H9 (cell line): ENCODE measurements at regions not wholly inside any gene's neighbourhood (a gene's known extent, or its start where the extent isn't known, plus 50 kb on each side); places are given as distances from the start of the nearest gene placed in this dataset.

Source experiments
- DNase-seq: peaks from one replicate; pipeline ENCODE4 v3.0.0-alpha.2; 2017
- H2AFZ ChIP-seq: one replicate; pipeline ENCODE4 v1.6.1; 2013; ENCODE audit warnings: mild to moderate bottlenecking, low read length, control low read depth, moderate library complexity
- H2AK5ac ChIP-seq: 2 replicates; pipeline ENCODE4 v1.6.1; 2013; ENCODE audit warnings: low read length, control low read depth, mixed read lengths; ENCODE audit not compliant: insufficient read length
- H2BK120ac ChIP-seq: one replicate; pipeline ENCODE4 v1.6.1; 2013; ENCODE audit warnings: low read depth, mild to moderate bottlenecking, low read length, control low read depth, inconsistent platforms; ENCODE audit not compliant: poor library complexity, severe bottlenecking
- H2BK12ac ChIP-seq: 2 replicates; pipeline ENCODE4 v1.6.1; 2013; ENCODE audit warnings: low read length, control low read depth, mixed read lengths, low read depth; ENCODE audit not compliant: insufficient read length
- H2BK15ac ChIP-seq: 2 replicates; pipeline ENCODE4 v1.6.1; 2013; ENCODE audit warnings: low read depth, low read length, control low read depth
- H2BK20ac ChIP-seq: one replicate; pipeline ENCODE4 v1.6.1; 2013; ENCODE audit warnings: low read depth, mild to moderate bottlenecking, low read length, control low read depth, inconsistent platforms; ENCODE audit not compliant: poor library complexity, severe bottlenecking
- H2BK5ac ChIP-seq: 2 replicates; pipeline ENCODE4 v1.6.1; 2013; ENCODE audit warnings: low read length, control low read depth, mixed read lengths; ENCODE audit not compliant: insufficient read length
- H3K14ac ChIP-seq: 2 replicates; pipeline ENCODE4 v1.6.1; 2013; ENCODE audit warnings: low read length, control low read depth; ENCODE audit not compliant: insufficient read depth
- H3K18ac ChIP-seq: 2 replicates; pipeline ENCODE4 v1.6.1; 2013; ENCODE audit warnings: low read depth, mild to moderate bottlenecking, mixed read lengths, low read length, control low read depth; ENCODE audit not compliant: insufficient read length
- H3K23ac ChIP-seq: 2 replicates; pipeline ENCODE4 v1.6.1; 2013; ENCODE audit warnings: low read length, control low read depth, mixed read lengths, low read depth; ENCODE audit not compliant: insufficient read length
- H3K23me2 ChIP-seq: 2 replicates; pipeline ENCODE4 v1.6.1; 2013; ENCODE audit warnings: low read depth, mild to moderate bottlenecking, mixed read lengths, low read length, control low read depth; ENCODE audit not compliant: insufficient read length, poor library complexity, severe bottlenecking
- H3K27ac ChIP-seq: 2 replicates; pipeline ENCODE4 v1.5.1; 2013; ENCODE audit warnings: low read length, control low read depth, mixed read lengths, low read depth; ENCODE audit not compliant: insufficient read length
- H3K27me3 ChIP-seq: 2 replicates; pipeline ENCODE4 v1.6.1; 2013; ENCODE audit warnings: low read length, control low read depth, inconsistent platforms; ENCODE audit not compliant: insufficient read depth
- H3K4ac ChIP-seq: 2 replicates; pipeline ENCODE4 v1.6.1; 2013; ENCODE audit warnings: low read depth, mild to moderate bottlenecking, control low read depth, inconsistent platforms, low read length, moderate library complexity
- H3K4me1 ChIP-seq: 2 replicates; pipeline ENCODE4 v1.6.1; 2013; ENCODE audit warnings: low read length, control low read depth, inconsistent platforms; ENCODE audit not compliant: insufficient read depth
- H3K4me2 ChIP-seq: 2 replicates; pipeline ENCODE4 v1.6.1; 2013; ENCODE audit warnings: low read length, control low read depth, mixed read lengths; ENCODE audit not compliant: insufficient read length, insufficient read depth
- H3K56ac ChIP-seq: 2 replicates; pipeline ENCODE4 v1.6.1; 2013; ENCODE audit warnings: low read depth, mild to moderate bottlenecking, mixed read lengths, low read length, control low read depth; ENCODE audit not compliant: insufficient read length
- H3K79me1 ChIP-seq: 2 replicates; pipeline ENCODE4 v1.6.1; 2013; ENCODE audit warnings: low read depth, mild to moderate bottlenecking, moderate library complexity, low read length, control low read depth, inconsistent platforms; ENCODE audit not compliant: insufficient read depth, poor library complexity, severe bottlenecking
- H3K79me2 ChIP-seq: 2 replicates; pipeline ENCODE4 v1.6.1; 2013; ENCODE audit warnings: low read length, control low read depth, inconsistent platforms; ENCODE audit not compliant: insufficient read depth
- H3K9ac ChIP-seq: 2 replicates; pipeline ENCODE4 v1.6.1; 2013; ENCODE audit warnings: low read length, control low read depth, mixed read lengths; ENCODE audit not compliant: insufficient read length; ENCODE audit errors: extremely low read depth
- H3K9me3 ChIP-seq: one replicate; pipeline ENCODE4 v1.6.1; 2013; ENCODE audit warnings: low read depth, low read length, inconsistent platforms; ENCODE audit not compliant: control insufficient read depth
- H3T11ph ChIP-seq: one replicate; pipeline ENCODE4 v1.6.1; 2013; ENCODE audit warnings: mild to moderate bottlenecking, low read length, control low read depth, inconsistent platforms
- H4K20me1 ChIP-seq: one replicate; pipeline ENCODE4 v1.6.1; 2013; ENCODE audit not compliant: control insufficient read depth, insufficient read length, insufficient read depth
- H4K5ac ChIP-seq: 2 replicates; pipeline ENCODE4 v1.6.1; 2013; ENCODE audit warnings: low read depth, mild to moderate bottlenecking, mixed read lengths, low read length, control low read depth; ENCODE audit not compliant: insufficient read length
- H4K8ac ChIP-seq: replicated peaks from 2 replicates; pipeline ENCODE4 v1.6.1; 2013; ENCODE audit warnings: low read length, control low read depth, mixed read lengths, low read depth; ENCODE audit not compliant: insufficient read length
- H4K91ac ChIP-seq: 2 replicates; pipeline ENCODE4 v1.6.1; 2013; ENCODE audit warnings: low read depth, mild to moderate bottlenecking, moderate library complexity, mixed read lengths, low read length, control low read depth; ENCODE audit not compliant: insufficient read length
- H3K27ac Mint-ChIP-seq, 3 experiments: 2 replicates in 2 of 3; 3 replicates in 1 of 3; pipeline ENCODE4 v1.8.0; 2020 to 2021; ENCODE audit warnings: mixed read lengths in 3 of 3, mild to moderate bottlenecking in 1 of 3, moderate library complexity in 1 of 3
- H3K27me3 Mint-ChIP-seq: 2 replicates; pipeline ENCODE4 v1.8.0; 2021; ENCODE audit warnings: low read depth, mild to moderate bottlenecking, moderate library complexity, mixed read lengths
- H3K36me3 Mint-ChIP-seq, 3 experiments: 2 replicates in 2 of 3; 3 replicates in 1 of 3; pipeline ENCODE4 v1.8.0; 2020 to 2021; ENCODE audit warnings: low read depth in 3 of 3, mixed read lengths in 3 of 3; ENCODE audit not compliant: insufficient read depth in 1 of 3
- H3K4me1 Mint-ChIP-seq, 2 experiments: 2 replicates each; pipeline ENCODE4 v1.8.0; 2020; ENCODE audit warnings: mixed read lengths in 2 of 2
- H3K4me3 Mint-ChIP-seq, 2 experiments: 2 replicates in 1 of 2; 3 replicates in 1 of 2; pipeline ENCODE4 v1.8.0; 2020 to 2021; ENCODE audit warnings: mild to moderate bottlenecking in 2 of 2, mixed read lengths in 2 of 2, moderate library complexity in 1 of 2
- H3K9me3 Mint-ChIP-seq, 2 experiments: 2 replicates in 1 of 2; 3 replicates in 1 of 2; pipeline ENCODE4 v1.8.0; 2020; ENCODE audit warnings: mild to moderate bottlenecking in 2 of 2, mixed read lengths in 2 of 2, moderate library complexity in 1 of 2
- WGBS: extraction: QIAGEN DNeasy Blood & Tissue Kit; methylation state at CpG from one replicate; pipeline ENCODE4 v1.1.7; 2013; ENCODE audit warnings: missing lambda C conversion rate, low lambda C conversion rate, mixed read lengths; ENCODE audit not compliant: insufficient read length; ENCODE audit errors: extremely low coverage; 5-methylcytosine and 5-hydroxymethylcytosine counted together
- TF ChIP-seq, protein P1 (sequence below): fragments of 200-600 bp; sonication (generic); conservative IDR thresholded peaks from 3 replicates; pipeline ENCODE4 v1.8.0; 2021; ENCODE audit warnings: antibody characterized with exemption, mild to moderate bottlenecking

DNA sequence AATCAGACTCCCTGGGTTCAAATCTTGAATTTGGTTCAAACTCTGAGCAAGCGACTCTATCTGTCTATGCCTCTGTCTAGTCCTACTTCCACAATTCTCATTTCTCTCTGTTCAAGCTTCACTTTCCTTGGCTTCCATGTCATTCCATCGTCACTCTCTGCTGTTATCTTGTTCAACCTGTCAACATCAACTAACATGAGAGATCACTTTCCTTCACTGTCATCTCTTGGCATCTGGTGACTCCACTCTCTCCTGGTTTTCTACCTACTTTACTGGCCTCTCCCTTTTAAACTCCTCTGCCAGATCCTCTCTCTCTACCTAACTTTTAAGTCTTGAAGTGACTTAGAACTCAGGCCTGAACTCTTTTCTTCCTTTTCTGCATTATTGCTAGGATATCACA lies 240.2 kb downstream of the BCAT1 start:
- no peak overlapping the region for H2AFZ ChIP-seq
- no peaks in the 10 kb centered on the region for H3K4me1 Mint-ChIP-seq
- no peaks in the 10 kb centered on the region for H3K79me2 ChIP-seq
- no peak overlapping the region for H3K4ac ChIP-seq
- H3K79me1 ChIP-seq = no peaks in the 10 kb centered on the region
- H3K4me3 Mint-ChIP-seq = no peak overlapping the region
- no peak overlapping the region for H3K27ac Mint-ChIP-seq
- H3K9me3 ChIP-seq = no peaks in the 10 kb centered on the region
- no peak overlapping the region for H4K91ac ChIP-seq
- H4K5ac ChIP-seq = no peak overlapping the region
- H2BK20ac ChIP-seq = no peak overlapping the region
- no peaks in the 10 kb centered on the region for H3K4me1 ChIP-seq
- no peak overlapping the region for H4K8ac ChIP-seq
- no peaks in the 10 kb centered on the region for H4K20me1 ChIP-seq
- no peak overlapping the region for H3K14ac ChIP-seq
- no peaks in the 10 kb centered on the region; the same call in 1 of the 2 replicates for H3K27me3 Mint-ChIP-seq
- H2BK5ac ChIP-seq = no peak overlapping the region
- no peak overlapping the region for H2BK120ac ChIP-seq
- H3K27me3 ChIP-seq = no peaks in the 10 kb centered on the region
- no peak overlapping the region for H2BK12ac ChIP-seq
- H3K23ac ChIP-seq = no peak overlapping the region
- no peak overlapping the region for H2BK15ac ChIP-seq
- TF ChIP-seq, protein P1, sequence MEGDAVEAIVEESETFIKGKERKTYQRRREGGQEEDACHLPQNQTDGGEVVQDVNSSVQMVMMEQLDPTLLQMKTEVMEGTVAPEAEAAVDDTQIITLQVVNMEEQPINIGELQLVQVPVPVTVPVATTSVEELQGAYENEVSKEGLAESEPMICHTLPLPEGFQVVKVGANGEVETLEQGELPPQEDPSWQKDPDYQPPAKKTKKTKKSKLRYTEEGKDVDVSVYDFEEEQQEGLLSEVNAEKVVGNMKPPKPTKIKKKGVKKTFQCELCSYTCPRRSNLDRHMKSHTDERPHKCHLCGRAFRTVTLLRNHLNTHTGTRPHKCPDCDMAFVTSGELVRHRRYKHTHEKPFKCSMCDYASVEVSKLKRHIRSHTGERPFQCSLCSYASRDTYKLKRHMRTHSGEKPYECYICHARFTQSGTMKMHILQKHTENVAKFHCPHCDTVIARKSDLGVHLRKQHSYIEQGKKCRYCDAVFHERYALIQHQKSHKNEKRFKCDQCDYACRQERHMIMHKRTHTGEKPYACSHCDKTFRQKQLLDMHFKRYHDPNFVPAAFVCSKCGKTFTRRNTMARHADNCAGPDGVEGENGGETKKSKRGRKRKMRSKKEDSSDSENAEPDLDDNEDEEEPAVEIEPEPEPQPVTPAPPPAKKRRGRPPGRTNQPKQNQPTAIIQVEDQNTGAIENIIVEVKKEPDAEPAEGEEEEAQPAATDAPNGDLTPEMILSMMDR = no peak
- no peak overlapping the region for H3K4me2 ChIP-seq
- H3T11ph ChIP-seq = no peak overlapping the region
- no peak overlapping the region for H3K18ac ChIP-seq
- H3K56ac ChIP-seq = no peak overlapping the region
- no peak overlapping the region for H3K27ac ChIP-seq
- H2AK5ac ChIP-seq = no peak overlapping the region
- DNase-seq = no peak
- no peaks in the 10 kb centered on the region for H3K36me3 Mint-ChIP-seq
- no peaks in the 10 kb centered on the region for H3K9me3 Mint-ChIP-seq
- H3K9ac ChIP-seq = no peak overlapping the region
- no CpG with 5 or more reads among the region's 2 CpGs for WGBS
- no peaks in the 10 kb centered on the region for H3K23me2 ChIP-seq
